ENCODE measurements at regions not wholly inside any gene's neighbourhood (a gene's known extent, or its start where the extent isn't known, plus 50 kb on each side); places are given as distances from the start of the nearest gene placed in this dataset.

DNA sequence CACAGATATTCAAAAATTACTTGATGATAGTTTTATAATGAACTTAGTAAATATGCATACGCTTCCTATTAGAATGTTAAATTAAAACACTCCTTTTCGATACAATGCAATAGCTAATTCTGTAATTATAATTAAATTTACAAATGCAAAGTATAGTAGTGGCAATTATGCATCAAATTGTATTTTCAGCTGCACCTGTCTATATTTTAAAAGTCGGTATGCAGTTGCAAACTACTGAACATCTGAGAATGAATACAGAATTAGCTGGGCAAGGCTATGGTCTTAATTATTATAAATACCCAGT, 110.4 kb upstream of the ARHGAP42 start:
- no peak overlapping the region for H3K27ac ChIP-seq (ENCODE audit: low read depth, low read length, poor library complexity, severe bottlenecking)
- no TSS peak for BruUV-seq (replicated peaks)
- no peak for DNase-seq (ENCODE audit: low spot score)
- ChIA-PET CTCF (interaction anchor here (0.6 to 1.7 kb wide), 9 partner anchors 103 to 419 kb away, joined by 3 to 12 read pairs (median 4); no protein-coding TSS in a partner anchor), POLR2A (ENCODE audit: low non-redundant PET) (no interaction called here)
- peaks cover 18% of the 10 kb centered on the region for H3K4me1 ChIP-seq (ENCODE audit: insufficient read depth, low read length, poor library complexity, severe bottlenecking)
- H3K4me3 ChIP-seq (ENCODE audit: low read depth, low read length, poor library complexity, severe bottlenecking): no peak overlapping the region
- intact Hi-C loops (cut with micrococcal nuclease; ENCODE audit: unreplicated experiment): loop anchor here (1.0 to 5.0 kb wide), 4 partner anchors 106 to 1559 kb away; no protein-coding TSS in a partner anchor
- H3K36me3 ChIP-seq (ENCODE audit: insufficient read depth, low read length, poor library complexity, severe bottlenecking): no peaks in the 10 kb centered on the region
- TF ChIP-seq EZH2 (IDR thresholded peaks at IDR 0.05; ENCODE audit: borderline replicate concordance, low read depth, low read length, poor library complexity, severe bottlenecking): no peak
- TF ChIP-seq, protein P1, sequence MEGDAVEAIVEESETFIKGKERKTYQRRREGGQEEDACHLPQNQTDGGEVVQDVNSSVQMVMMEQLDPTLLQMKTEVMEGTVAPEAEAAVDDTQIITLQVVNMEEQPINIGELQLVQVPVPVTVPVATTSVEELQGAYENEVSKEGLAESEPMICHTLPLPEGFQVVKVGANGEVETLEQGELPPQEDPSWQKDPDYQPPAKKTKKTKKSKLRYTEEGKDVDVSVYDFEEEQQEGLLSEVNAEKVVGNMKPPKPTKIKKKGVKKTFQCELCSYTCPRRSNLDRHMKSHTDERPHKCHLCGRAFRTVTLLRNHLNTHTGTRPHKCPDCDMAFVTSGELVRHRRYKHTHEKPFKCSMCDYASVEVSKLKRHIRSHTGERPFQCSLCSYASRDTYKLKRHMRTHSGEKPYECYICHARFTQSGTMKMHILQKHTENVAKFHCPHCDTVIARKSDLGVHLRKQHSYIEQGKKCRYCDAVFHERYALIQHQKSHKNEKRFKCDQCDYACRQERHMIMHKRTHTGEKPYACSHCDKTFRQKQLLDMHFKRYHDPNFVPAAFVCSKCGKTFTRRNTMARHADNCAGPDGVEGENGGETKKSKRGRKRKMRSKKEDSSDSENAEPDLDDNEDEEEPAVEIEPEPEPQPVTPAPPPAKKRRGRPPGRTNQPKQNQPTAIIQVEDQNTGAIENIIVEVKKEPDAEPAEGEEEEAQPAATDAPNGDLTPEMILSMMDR (conservative IDR thresholded peaks at IDR 0.05; ENCODE audit: low read depth, low read length): no peak
- no peaks in the 10 kb centered on the region for H3K27me3 ChIP-seq (replicated peaks; ENCODE audit: insufficient read depth, low read depth, low read length, poor library complexity)
- H3K9me3 ChIP-seq (ENCODE audit: low read depth, low read length, poor library complexity, severe bottlenecking): no peaks in the 10 kb centered on the region

DNA sequence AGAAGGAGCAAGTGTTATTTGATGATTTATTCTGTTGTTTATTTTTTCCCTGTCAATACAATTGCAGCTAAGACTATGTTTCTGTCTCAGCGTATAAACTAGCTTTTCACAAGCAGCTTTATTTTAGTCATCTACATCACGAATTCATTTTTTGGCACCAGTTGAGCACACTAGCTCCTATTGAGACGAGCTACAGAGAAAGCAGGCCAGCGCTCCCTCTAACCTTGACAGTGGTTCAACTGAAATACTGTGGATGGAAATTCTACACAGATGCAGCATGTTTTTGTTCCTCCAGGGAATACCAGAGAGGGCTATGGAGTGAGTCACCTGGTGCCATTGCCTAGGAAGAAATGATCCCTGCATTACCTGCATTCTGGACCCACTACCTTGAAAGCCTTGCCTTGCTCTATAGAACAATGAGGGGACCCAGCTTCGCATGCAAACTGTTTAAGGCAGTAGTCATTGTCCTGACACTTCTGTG, 108.2 kb upstream of the ARHGAP42 start:
- no peaks in the 10 kb centered on the region for H3K9me3 ChIP-seq (ENCODE audit: low read depth, low read length, poor library complexity, severe bottlenecking)
- no peak overlapping the region for H3K4me3 ChIP-seq (ENCODE audit: low read depth, low read length, poor library complexity, severe bottlenecking)
- TF ChIP-seq, protein P1 (conservative IDR thresholded peaks at IDR 0.05; ENCODE audit: low read depth, low read length): no peak
- TF ChIP-seq EZH2 (IDR thresholded peaks at IDR 0.05; ENCODE audit: borderline replicate concordance, low read depth, low read length, poor library complexity, severe bottlenecking): no peak
- no peaks in the 10 kb centered on the region for H3K36me3 ChIP-seq (ENCODE audit: insufficient read depth, low read length, poor library complexity, severe bottlenecking)
- ChIA-PET POLR2A (ENCODE audit: low non-redundant PET) (no interaction called here), CTCF (no interaction called here)
- no peak overlapping the region for H3K27ac ChIP-seq (ENCODE audit: low read depth, low read length, poor library complexity, severe bottlenecking)
- H3K27me3 ChIP-seq (replicated peaks; ENCODE audit: insufficient read depth, low read depth, low read length, poor library complexity): no peaks in the 10 kb centered on the region
- no TSS peak for BruUV-seq (replicated peaks)
- peaks cover 17% of the 10 kb centered on the region for H3K4me1 ChIP-seq (ENCODE audit: insufficient read depth, low read length, poor library complexity, severe bottlenecking)
- intact Hi-C loops (cut with micrococcal nuclease; ENCODE audit: unreplicated experiment): loop anchor here (1.0 to 5.0 kb wide), 2 partner anchors 351 to 1562 kb away; no protein-coding TSS in a partner anchor
- DNase-seq (ENCODE audit: low spot score): no peak

DNA sequence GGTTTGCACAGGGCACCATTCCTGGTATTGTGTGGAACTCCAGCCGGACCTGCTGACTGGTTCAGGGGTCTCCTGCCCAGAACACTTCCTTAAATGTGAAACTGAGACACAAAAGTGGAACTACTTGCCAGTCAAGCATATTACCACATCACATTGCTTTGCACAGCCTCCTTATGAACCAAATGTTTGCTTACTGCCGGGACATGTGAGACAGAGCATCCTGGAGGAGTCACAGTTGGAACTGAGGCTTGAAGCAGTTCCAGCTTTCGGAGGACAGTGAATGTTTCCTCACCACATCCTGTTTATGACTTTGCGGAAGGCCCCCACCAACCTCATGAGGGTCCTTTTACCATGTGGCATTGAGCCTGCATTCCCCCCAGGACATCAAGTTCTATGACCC, 105.8 kb upstream of the ARHGAP42 start:
- Histone ChIP-seq H3K27me3 (replicated peaks; ENCODE audit: insufficient read depth, low read depth, low read length, poor library complexity) (no peaks in the 10 kb centered on the region), H3K4me1 (ENCODE audit: insufficient read depth, low read length, poor library complexity, severe bottlenecking) (peaks cover 17% of the 10 kb centered on the region), H3K9me3 (ENCODE audit: low read depth, low read length, poor library complexity, severe bottlenecking) (no peaks in the 10 kb centered on the region), H3K36me3 (ENCODE audit: insufficient read depth, low read length, poor library complexity, severe bottlenecking) (no peaks in the 10 kb centered on the region), H3K27ac (ENCODE audit: low read depth, low read length, poor library complexity, severe bottlenecking) (no peak overlapping the region), H3K4me3 (ENCODE audit: low read depth, low read length, poor library complexity, severe bottlenecking) (no peak overlapping the region)
- ChIA-PET POLR2A (ENCODE audit: low non-redundant PET) (no interaction called here), CTCF (no interaction called here)
- no peak for TF ChIP-seq EZH2 (IDR thresholded peaks at IDR 0.05; ENCODE audit: borderline replicate concordance, low read depth, low read length, poor library complexity, severe bottlenecking)
- TF ChIP-seq, protein P1 (conservative IDR thresholded peaks at IDR 0.05; ENCODE audit: low read depth, low read length): no peak
- intact Hi-C loops (cut with micrococcal nuclease; ENCODE audit: unreplicated experiment): no loop called here
- no peak for DNase-seq (ENCODE audit: low spot score)
- BruUV-seq (replicated peaks): no TSS peak

All from A673 (cell line).